Astrocyte (in vitro differentiated cells and primary cell): ENCODE measurements at regions not wholly inside any gene's neighbourhood (a gene's known extent, or its start where the extent isn't known, plus 50 kb on each side); places are given as distances from the start of the nearest gene placed in this dataset.

ENCODE experiments used
- EZH2 ChIP-seq: IDR thresholded peaks from 2 replicates; pipeline ENCODE4 v1.6.1; 2012; ENCODE audit warnings: mild to moderate bottlenecking, low read length, inconsistent platforms; ENCODE audit not compliant: insufficient read depth
- TF ChIP-seq, protein P1 (sequence below): IDR thresholded peaks from 2 replicates; pipeline ENCODE4 v1.5.1; 2011; ENCODE audit warnings: low read depth, mild to moderate bottlenecking, inconsistent platforms, low read length, moderate library complexity; ENCODE audit not compliant: insufficient read depth

DNA sequence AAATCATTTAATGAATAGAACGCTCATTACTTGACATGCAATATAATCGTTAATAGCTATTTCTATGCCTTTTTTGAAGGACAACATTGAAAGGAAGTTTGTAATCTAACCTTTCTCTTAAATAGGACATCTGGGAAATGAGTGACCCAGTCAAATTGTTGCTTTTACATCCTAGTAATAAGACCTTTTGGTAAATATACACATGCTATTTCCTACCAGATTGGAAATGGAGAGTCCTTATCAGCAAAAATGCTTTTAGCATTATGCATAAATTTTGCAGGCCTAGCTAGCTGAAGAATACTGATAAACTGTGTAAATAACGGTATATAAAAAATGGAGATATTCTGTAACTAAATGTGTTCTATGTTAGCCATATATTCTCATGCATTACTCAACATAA, 567.3 kb upstream of the DSEL start:
- TF ChIP-seq, protein P1, sequence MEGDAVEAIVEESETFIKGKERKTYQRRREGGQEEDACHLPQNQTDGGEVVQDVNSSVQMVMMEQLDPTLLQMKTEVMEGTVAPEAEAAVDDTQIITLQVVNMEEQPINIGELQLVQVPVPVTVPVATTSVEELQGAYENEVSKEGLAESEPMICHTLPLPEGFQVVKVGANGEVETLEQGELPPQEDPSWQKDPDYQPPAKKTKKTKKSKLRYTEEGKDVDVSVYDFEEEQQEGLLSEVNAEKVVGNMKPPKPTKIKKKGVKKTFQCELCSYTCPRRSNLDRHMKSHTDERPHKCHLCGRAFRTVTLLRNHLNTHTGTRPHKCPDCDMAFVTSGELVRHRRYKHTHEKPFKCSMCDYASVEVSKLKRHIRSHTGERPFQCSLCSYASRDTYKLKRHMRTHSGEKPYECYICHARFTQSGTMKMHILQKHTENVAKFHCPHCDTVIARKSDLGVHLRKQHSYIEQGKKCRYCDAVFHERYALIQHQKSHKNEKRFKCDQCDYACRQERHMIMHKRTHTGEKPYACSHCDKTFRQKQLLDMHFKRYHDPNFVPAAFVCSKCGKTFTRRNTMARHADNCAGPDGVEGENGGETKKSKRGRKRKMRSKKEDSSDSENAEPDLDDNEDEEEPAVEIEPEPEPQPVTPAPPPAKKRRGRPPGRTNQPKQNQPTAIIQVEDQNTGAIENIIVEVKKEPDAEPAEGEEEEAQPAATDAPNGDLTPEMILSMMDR: no peak
- TF ChIP-seq EZH2: no peak
